H1 (cell line): ENCODE measurements at regions not wholly inside any gene's neighbourhood (a gene's known extent, or its start where the extent isn't known, plus 50 kb on each side); places are given as distances from the start of the nearest gene placed in this dataset.

Experiments
- CTCF ChIA-PET: fragments of 300-600 bp; sonication (Branson Sonifier 250); formaldehyde crosslinking; loops from one replicate; lab custom pipeline; 2021; ENCODE audit not compliant: partially characterized antibody; lab: Charles Lee
- POLR2A ChIA-PET: fragments of 300-600 bp; sonication (Branson Sonifier 250); formaldehyde crosslinking; loops from one replicate; lab custom pipeline; 2021; ENCODE audit warnings: inconsistent platforms; ENCODE audit not compliant: partially characterized antibody; lab: Charles Lee
- DNase-seq, 2 experiments: peaks; one replicate each; pipeline versions ENCODE4 v3.0.0 to v3.0.0-alpha.2; 2010 to 2022; ENCODE audit warnings: low spot score in 2 of 2, low read depth in 1 of 2, mixed read lengths in 1 of 2
- FAIRE-seq: peaks from 2 replicates; lab custom pipeline; 2011; peaks lifted over from hg19 to GRCh38; lab: Jason Lieb, UNC
- H2AFZ ChIP-seq: 2 replicates; pipeline ENCODE4 v1.8.1; 2012; ENCODE audit warnings: low read length, inconsistent platforms
- H2AK5ac ChIP-seq: 2 replicates; pipeline ENCODE4 v1.6.1; 2013; ENCODE audit warnings: low read depth, low read length
- H2BK120ac ChIP-seq: replicated peaks from 2 replicates; pipeline ENCODE3; 2013; ENCODE audit warnings: low read depth, low read length, inconsistent platforms
- H2BK12ac ChIP-seq: 2 replicates; pipeline ENCODE4 v1.6.1; 2013; ENCODE audit warnings: low read depth, low read length
- H2BK15ac ChIP-seq: 2 replicates; pipeline ENCODE4 v1.6.1; 2013; ENCODE audit warnings: low read length
- H2BK20ac ChIP-seq: 2 replicates; pipeline ENCODE4 v1.6.1; 2013; ENCODE audit warnings: low read length
- H2BK5ac ChIP-seq: 2 replicates; pipeline ENCODE4 v1.6.1; 2013; ENCODE audit warnings: low read depth, low read length
- H3K14ac ChIP-seq: 2 replicates; pipeline ENCODE4 v1.6.1; 2013; ENCODE audit warnings: inconsistent platforms; ENCODE audit not compliant: insufficient read length
- H3K18ac ChIP-seq: 2 replicates; pipeline ENCODE4 v1.6.1; 2013; ENCODE audit warnings: low read length; ENCODE audit errors: extremely low read depth
- H3K23ac ChIP-seq: 2 replicates; pipeline ENCODE4 v1.6.1; 2013; ENCODE audit warnings: inconsistent platforms; ENCODE audit not compliant: insufficient read length
- H3K23me2 ChIP-seq: 2 replicates; pipeline ENCODE4 v1.6.1; 2013; ENCODE audit warnings: low read depth, low read length
- H3K27ac ChIP-seq: 2 replicates; pipeline ENCODE4 v1.6.1; 2011; ENCODE audit warnings: low read depth, low read length, inconsistent platforms
- H3K27me3 ChIP-seq, 4 experiments: replicated peaks in 1 of 4; 1 replicate in 1 of 4; 2 replicates in 3 of 4; pipeline versions ENCODE4 v1.6.1 to v1.8.1; 2011 to 2013; ENCODE audit warnings: low read length in 3 of 4, mild to moderate bottlenecking in 3 of 4, inconsistent platforms in 2 of 4, mixed read lengths in 2 of 4, moderate library complexity in 1 of 4; ENCODE audit not compliant: control insufficient read depth in 3 of 4, insufficient read depth in 3 of 4; ENCODE audit errors: extremely low read depth in 1 of 4
- H3K36me3 ChIP-seq, 4 experiments: 2 replicates each; pipeline versions ENCODE4 v1.6.1 to v1.8.1; 2011 to 2013; ENCODE audit warnings: mild to moderate bottlenecking in 4 of 4, low read length in 3 of 4, moderate library complexity in 2 of 4, control low read depth in 1 of 4, inconsistent platforms in 1 of 4; ENCODE audit not compliant: insufficient read depth in 4 of 4, control insufficient read depth in 2 of 4
- H3K4ac ChIP-seq: replicated peaks from 2 replicates; pipeline ENCODE3; 2013; ENCODE audit warnings: low read length, low read depth, mixed read lengths, inconsistent platforms; ENCODE audit not compliant: insufficient read length
- H3K4me1 ChIP-seq, 4 experiments: replicated peaks in 1 of 4; 1 replicate in 1 of 4; 2 replicates in 3 of 4; pipeline versions ENCODE4 v1.6.1 to v1.8.1; 2011 to 2013; ENCODE audit warnings: low read length in 3 of 4, inconsistent platforms in 2 of 4, mixed read lengths in 1 of 4; ENCODE audit not compliant: insufficient read depth in 4 of 4, control insufficient read depth in 3 of 4
- H3K4me2 ChIP-seq, 2 experiments: 2 replicates each; pipeline versions ENCODE4 v1.6.1 to v1.8.1; 2011 to 2013; ENCODE audit warnings: low read depth in 2 of 2, low read length in 2 of 2, control low read depth in 1 of 2, inconsistent platforms in 1 of 2, mild to moderate bottlenecking in 1 of 2; ENCODE audit not compliant: insufficient read depth in 1 of 2
- H3K4me3 ChIP-seq, 4 experiments: fragments of 200-600, 300-600 bp in 1 of 4; sonication (generic), shearing (Covaris generic), sonication (Bioruptor Twin) in 1 of 4; 2 replicates each; pipeline versions ENCODE4 v1.5.1 to v1.8.1; 2011 to 2016; ENCODE audit warnings: low read length in 4 of 4, low read depth in 3 of 4, control low read depth in 2 of 4, inconsistent platforms in 2 of 4, mild to moderate bottlenecking in 2 of 4, mixed read lengths in 1 of 4, moderate library complexity in 1 of 4; ENCODE audit not compliant: insufficient read depth in 2 of 4; ENCODE audit errors: extremely low read depth in 1 of 4
- H3K56ac ChIP-seq: replicated peaks from 2 replicates; pipeline ENCODE3; 2013; ENCODE audit warnings: low read depth, mild to moderate bottlenecking, mixed read lengths, low read length, inconsistent platforms; ENCODE audit not compliant: insufficient read length
- H3K79me1 ChIP-seq: 2 replicates; pipeline ENCODE4 v1.6.1; 2013; ENCODE audit warnings: low read depth, low read length, control low read depth
- H3K79me2 ChIP-seq, 2 experiments: 2 replicates each; pipeline versions ENCODE4 v1.6.1 to v1.8.1; 2012 to 2013; ENCODE audit warnings: low read length in 2 of 2, mild to moderate bottlenecking in 2 of 2, inconsistent platforms in 1 of 2; ENCODE audit not compliant: insufficient read depth in 2 of 2, control insufficient read depth in 1 of 2
- H3K9ac ChIP-seq, 4 experiments: replicated peaks in 1 of 4; 1 replicate in 1 of 4; 2 replicates in 3 of 4; pipeline versions ENCODE4 v1.6.1 to v1.8.1; 2011 to 2013; ENCODE audit warnings: low read depth in 3 of 4, low read length in 3 of 4, control low read depth in 2 of 4, mild to moderate bottlenecking in 2 of 4, moderate library complexity in 2 of 4, inconsistent platforms in 1 of 4; ENCODE audit errors: extremely low read depth in 1 of 4
- H3K9me3 ChIP-seq, 2 experiments: 2 replicates each; pipeline versions ENCODE4 v1.6.1 to v1.8.1; 2012 to 2013; ENCODE audit warnings: mild to moderate bottlenecking in 2 of 2, moderate library complexity in 2 of 2, control low read depth in 1 of 2, inconsistent platforms in 1 of 2, low read depth in 1 of 2, low read length in 1 of 2, mixed read lengths in 1 of 2; ENCODE audit not compliant: insufficient read depth in 2 of 2
- H4K20me1 ChIP-seq, 2 experiments: replicated peaks in 1 of 2; 2 replicates each; pipeline versions ENCODE3 to v1.8.1; 2011 to 2013; ENCODE audit warnings: inconsistent platforms in 2 of 2, low read length in 2 of 2, mild to moderate bottlenecking in 1 of 2; ENCODE audit not compliant: insufficient read depth in 2 of 2, control insufficient read depth in 1 of 2
- H4K5ac ChIP-seq: 2 replicates; pipeline ENCODE4 v1.6.1; 2013; ENCODE audit warnings: low read length, low read depth, mixed read lengths, inconsistent platforms; ENCODE audit not compliant: insufficient read length
- H4K8ac ChIP-seq: 2 replicates; pipeline ENCODE4 v1.8.0; 2013; ENCODE audit warnings: mild to moderate bottlenecking, moderate library complexity, low read length, inconsistent platforms; ENCODE audit not compliant: insufficient read depth; ENCODE audit errors: extremely low read depth
- H4K91ac ChIP-seq: replicated peaks from 2 replicates; pipeline ENCODE3; 2013; ENCODE audit warnings: low read length, mixed read lengths, inconsistent platforms; ENCODE audit not compliant: insufficient read length
- KDM4A ChIP-seq: IDR thresholded peaks from one replicate; pipeline ENCODE4 v1.7.1; 2012; ENCODE audit warnings: low read depth, mild to moderate bottlenecking, moderate library complexity, low read length, inconsistent platforms; ENCODE audit not compliant: severe bottlenecking
- POLR2A ChIP-seq, 2 experiments: IDR thresholded peaks; 1 replicate in 1 of 2; 2 replicates in 1 of 2; pipeline ENCODE4 v1.6.1; 2011; ENCODE audit warnings: low read depth in 2 of 2, low read length in 2 of 2, mild to moderate bottlenecking in 2 of 2; ENCODE audit errors: control extremely low read depth in 1 of 2
- POLR2AphosphoS5 ChIP-seq: IDR thresholded peaks from 2 replicates; pipeline ENCODE4 v1.6.1; 2011; ENCODE audit warnings: low read depth, low read length
- SP4 ChIP-seq: IDR thresholded peaks from 2 replicates; pipeline ENCODE4 v1.6.1; 2012; ENCODE audit warnings: low read length, inconsistent platforms
- WGBS, 2 experiments: shearing (Covaris generic) in 1 of 2; methylation state at CpG; one replicate each; pipeline versions ENCODE4 v1.1.6 to v1.1.7; 2013 to 2015; ENCODE audit warnings: low lambda C conversion rate in 2 of 2, mixed read lengths in 2 of 2, inconsistent platforms in 1 of 2, low coverage in 1 of 2, missing lambda C conversion rate in 1 of 2; ENCODE audit not compliant: insufficient replicate concordance in 2 of 2, insufficient coverage in 1 of 2, insufficient read length in 1 of 2; ENCODE audit errors: extremely low coverage in 1 of 2, missing lambda C conversion rate in 1 of 2; 5-methylcytosine and 5-hydroxymethylcytosine counted together

DNA sequence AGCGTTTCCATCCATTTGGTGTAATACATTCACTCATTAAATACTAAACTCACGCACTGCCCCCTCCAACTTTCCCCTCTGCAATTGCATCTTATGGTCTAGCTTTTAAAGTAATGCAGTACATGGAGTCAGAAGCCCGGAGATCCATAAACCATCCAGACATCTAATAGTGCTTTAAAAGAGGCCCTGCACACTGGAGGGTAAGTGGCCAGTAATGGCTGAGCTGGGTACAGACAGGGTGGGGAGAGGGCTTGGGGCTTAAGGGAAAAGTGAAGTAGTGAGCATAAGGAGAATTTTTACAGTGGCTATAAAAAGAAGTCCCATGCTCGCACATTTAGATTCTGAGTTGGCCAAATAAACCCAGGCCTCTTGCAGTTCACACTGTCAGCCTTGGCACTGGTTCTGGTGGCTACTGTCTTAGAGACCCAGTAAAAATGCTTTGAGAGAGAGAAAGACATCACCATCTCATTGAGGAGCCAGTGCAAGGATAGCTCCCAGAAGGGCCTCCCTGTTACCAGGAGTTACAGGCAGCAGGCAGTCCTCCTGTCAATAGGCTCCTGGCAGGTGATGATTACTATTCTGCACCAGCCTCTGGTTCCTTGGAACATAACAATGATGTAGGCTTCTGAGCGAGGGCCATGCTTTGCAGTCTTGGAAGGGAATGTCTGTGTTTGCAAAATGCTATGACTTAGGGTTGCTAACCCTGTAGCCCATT, 112.6 kb upstream of the NEO1 start:
- FAIRE-seq, result no peak
- H2BK20ac ChIP-seq, result no peak overlapping the region
- no peak overlapping the region for H2AFZ ChIP-seq

More for the DNA sequence above, 112.6 kb upstream of the NEO1 start:
- 91% methylated on average over 5 of the region's 5 CpGs; no CpG with 5 or more reads in 1 of the 2 experiments for WGBS, 2 experiments
- H3K23me2 ChIP-seq, result no peaks in the 10 kb centered on the region
- no peak overlapping the region for H3K9ac ChIP-seq
- no peaks in the 10 kb centered on the region for H3K9me3 ChIP-seq
- peaks cover 0 to 2% (median 0%) of the 10 kb centered on the region in 4 experiments; a peak in 2 of 7 replicates for H3K4me1 ChIP-seq
- no peak overlapping the region for H4K8ac ChIP-seq
- no peak overlapping the region for H3K56ac ChIP-seq
- H4K5ac ChIP-seq, result no peak overlapping the region
- no peak overlapping the region for H4K91ac ChIP-seq
- no peaks in the 10 kb centered on the region for H3K27me3 ChIP-seq
- no peak overlapping the region for H3K27ac ChIP-seq
- no peaks in the 10 kb centered on the region for H4K20me1 ChIP-seq
- TF ChIP-seq POLR2A (IDR thresholded peaks at IDR 0.05; ENCODE audit: control extremely low read depth in 1 of 2, low read depth in 2 of 2, low read length in 2 of 2), result no peak
- no peak for TF ChIP-seq POLR2AphosphoS5
- no peak for TF ChIP-seq KDM4A
- no peak for TF ChIP-seq SP4
- no peaks in the 10 kb centered on the region for H3K79me1 ChIP-seq
- no peak overlapping the region for H2BK120ac ChIP-seq
- CTCF ChIA-PET, result interaction anchor here (1.0 kb wide), 1 partner anchor 39 kb away, joined by 3 read pairs; no protein-coding TSS in a partner anchor
- no peak overlapping the region for H3K4me3 ChIP-seq
- POLR2A ChIA-PET, result no interaction called here
- H3K4me2 ChIP-seq, result no peak overlapping the region
- no peak overlapping the region for H2BK15ac ChIP-seq
- H2BK5ac ChIP-seq, result no peak overlapping the region
- no peak overlapping the region for H3K18ac ChIP-seq
- no peak overlapping the region for H3K14ac ChIP-seq
- no peak overlapping the region for H3K23ac ChIP-seq
- no peak for DNase-seq
- H3K4ac ChIP-seq, result no peak overlapping the region
- no peaks in the 10 kb centered on the region for H3K79me2 ChIP-seq
- no peak overlapping the region for H2BK12ac ChIP-seq
- no peak overlapping the region for H2AK5ac ChIP-seq
- H3K36me3 ChIP-seq, result no peaks in the 10 kb centered on the region
